HG02588 (cell line): ENCODE measurements at regions not wholly inside any gene's neighbourhood (a gene's known extent, or its start where the extent isn't known, plus 50 kb on each side); places are given as distances from the start of the nearest gene placed in this dataset.

Experiments used
- ATAC-seq: cut with Tn5 transposase; IDR thresholded peaks from one replicate; pipeline ENCODE4 v1.9.1; 2021; ENCODE audit warnings: mild to moderate bottlenecking, moderate library complexity; ENCODE audit not compliant: unreplicated experiment

DNA sequence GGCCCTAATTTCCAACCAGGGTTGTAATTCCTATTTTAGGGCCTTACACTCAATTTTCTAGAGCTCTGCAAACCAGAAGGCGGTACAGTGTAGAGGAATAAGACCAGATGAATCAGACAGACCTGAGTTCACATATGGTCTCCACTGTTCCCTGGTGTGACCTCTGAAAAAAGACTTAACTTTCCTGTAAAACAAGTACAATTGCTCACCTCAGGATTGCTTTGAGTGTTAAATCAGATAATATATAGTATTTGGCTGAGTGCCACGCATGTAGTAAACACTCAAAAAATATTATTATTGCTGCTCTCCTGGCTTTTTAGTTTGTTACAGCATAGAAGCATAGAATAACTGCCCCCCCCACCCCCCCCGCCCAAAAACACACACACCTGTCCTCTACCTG lies 51.0 kb upstream of the STT3B start:
- no peak for ATAC-seq

DNA sequence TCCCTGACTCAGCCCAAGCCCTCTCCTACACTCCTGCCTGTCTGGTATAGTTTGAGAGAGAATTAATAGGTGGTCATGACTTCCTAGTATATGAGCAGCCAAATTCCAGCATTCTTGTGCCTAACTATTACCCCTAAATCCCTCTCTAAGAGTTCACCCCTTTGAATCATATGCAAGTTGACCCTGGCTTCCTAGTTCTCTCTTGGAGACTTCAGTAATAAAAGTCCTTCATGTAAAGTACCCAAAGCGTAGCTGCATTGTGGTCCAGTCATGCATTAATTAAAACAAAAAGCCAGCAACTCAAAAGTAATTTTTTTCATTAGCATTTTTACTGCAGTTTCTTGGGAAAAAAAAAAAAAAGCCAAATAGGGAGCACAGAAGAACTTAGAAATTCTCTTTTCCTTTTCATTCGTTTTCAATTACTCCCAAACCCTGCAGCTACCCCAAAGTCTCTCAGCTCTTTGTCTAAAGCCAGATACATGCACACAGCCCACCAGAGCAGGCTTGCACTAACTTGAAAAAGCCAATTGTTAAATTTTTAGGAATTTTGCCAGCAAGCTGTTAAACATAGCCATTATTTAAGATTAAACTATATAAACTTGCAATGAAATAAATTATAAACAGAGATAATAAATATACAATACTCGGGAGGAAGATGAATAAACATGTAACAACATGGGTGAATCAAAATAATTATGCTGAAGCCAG lies 50.1 kb upstream of the STT3B start:
- no peak for ATAC-seq
